HG02970 (cell line): ENCODE measurements at regions not wholly inside any gene's neighbourhood (a gene's known extent, or its start where the extent isn't known, plus 50 kb on each side); places are given as distances from the start of the nearest gene placed in this dataset.
"Not testable (repeated sequence)": the region's sequence is repeated elsewhere in the genome, so short reads cannot be mapped to it uniquely, and the experiment has no call there.

ENCODE experiments used
- ATAC-seq: cut with Tn5 transposase; IDR thresholded peaks from one replicate; pipeline ENCODE4 v1.9.1; 2021; ENCODE audit warnings: mild to moderate bottlenecking, moderate library complexity, moderate number of reproducible peaks; ENCODE audit not compliant: unreplicated experiment, low FRiP score

GRCh38 chr2:8589721-8590120 lies 92.1 kb upstream of the ID2 start:
- no peak for ATAC-seq

GRCh38 chr2:8590938-8591337 lies 90.9 kb upstream of the ID2 start:
- no peak for ATAC-seq

GRCh38 chr2:8592736-8593135 lies 89.1 kb upstream of the ID2 start:
- ATAC-seq = no peak

DNA sequence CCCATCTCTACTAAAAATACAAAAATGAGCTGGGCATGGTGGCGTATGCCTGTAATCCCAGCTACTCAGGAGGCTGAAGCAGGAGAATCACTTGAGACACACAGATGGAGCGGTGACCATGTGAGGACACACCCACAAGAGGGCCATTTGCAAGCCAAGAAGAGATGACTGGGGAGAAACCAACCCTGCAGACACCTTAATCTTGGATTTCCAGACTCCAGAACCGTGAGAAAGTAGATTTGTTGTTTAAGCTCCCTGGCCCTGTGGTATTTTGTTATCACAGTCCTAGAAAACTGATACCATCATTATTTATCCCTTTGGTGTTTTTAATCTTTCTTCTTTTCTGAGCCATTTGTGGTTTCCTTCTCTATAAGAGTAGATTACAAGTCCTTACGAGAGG lies 88.6 kb upstream of the ID2 start:
- no peak for ATAC-seq

- no peak for ATAC-seq
These were observed 87.0 kb upstream of the ID2 start for GRCh38 chr2:8594731-8595427.

GRCh38 chr2:8595428-8595805 lies 86.4 kb upstream of the ID2 start:
- no peak for ATAC-seq

DNA sequence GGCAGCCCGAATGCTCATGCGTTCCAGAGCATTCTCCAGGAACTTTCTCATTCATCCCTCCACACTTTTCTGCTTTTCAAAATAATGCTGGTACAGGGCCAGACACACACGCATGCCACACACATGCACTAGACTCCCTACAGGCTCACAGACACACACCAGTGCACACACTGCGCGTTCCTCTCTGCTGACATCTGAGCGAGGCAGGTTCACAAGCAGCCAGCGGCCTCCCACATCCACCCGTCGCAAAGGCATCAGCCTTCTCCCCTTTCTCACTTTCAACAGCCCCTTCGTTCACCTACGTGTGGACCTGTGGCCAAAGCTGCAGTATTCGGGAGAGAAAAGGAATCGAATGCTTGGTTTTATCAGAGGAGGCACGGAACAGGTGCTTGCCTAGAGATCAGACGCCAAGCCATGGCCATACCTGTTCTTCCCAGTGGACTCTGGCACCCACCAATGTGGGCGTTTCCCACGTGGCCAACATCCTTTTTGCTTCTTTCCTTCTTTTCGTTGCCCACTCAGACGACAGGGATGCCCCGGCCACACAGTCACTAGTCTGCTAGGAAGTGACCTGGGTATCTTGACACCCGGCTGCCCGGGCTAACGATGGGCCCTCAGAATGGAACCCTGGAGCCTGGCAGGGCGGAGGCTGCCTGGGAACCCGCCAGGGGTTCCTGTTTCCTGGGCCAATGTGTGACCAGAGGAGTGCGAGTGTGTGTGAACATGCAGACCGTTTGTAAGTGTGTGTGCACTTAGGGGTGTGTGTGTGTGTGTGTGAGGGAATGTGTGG lies 85.8 kb upstream of the ID2 start:
- no peak for ATAC-seq

- no peak for ATAC-seq
These were observed 84.8 kb upstream of the ID2 start for GRCh38 chr2:8597094-8597493.

GRCh38 chr2:8597559-8598225 lies 84.2 kb upstream of the ID2 start:
- no peak for ATAC-seq

- ATAC-seq = no peak
These were observed 83.3 kb upstream of the ID2 start for GRCh38 chr2:8598295-8599165.

DNA sequence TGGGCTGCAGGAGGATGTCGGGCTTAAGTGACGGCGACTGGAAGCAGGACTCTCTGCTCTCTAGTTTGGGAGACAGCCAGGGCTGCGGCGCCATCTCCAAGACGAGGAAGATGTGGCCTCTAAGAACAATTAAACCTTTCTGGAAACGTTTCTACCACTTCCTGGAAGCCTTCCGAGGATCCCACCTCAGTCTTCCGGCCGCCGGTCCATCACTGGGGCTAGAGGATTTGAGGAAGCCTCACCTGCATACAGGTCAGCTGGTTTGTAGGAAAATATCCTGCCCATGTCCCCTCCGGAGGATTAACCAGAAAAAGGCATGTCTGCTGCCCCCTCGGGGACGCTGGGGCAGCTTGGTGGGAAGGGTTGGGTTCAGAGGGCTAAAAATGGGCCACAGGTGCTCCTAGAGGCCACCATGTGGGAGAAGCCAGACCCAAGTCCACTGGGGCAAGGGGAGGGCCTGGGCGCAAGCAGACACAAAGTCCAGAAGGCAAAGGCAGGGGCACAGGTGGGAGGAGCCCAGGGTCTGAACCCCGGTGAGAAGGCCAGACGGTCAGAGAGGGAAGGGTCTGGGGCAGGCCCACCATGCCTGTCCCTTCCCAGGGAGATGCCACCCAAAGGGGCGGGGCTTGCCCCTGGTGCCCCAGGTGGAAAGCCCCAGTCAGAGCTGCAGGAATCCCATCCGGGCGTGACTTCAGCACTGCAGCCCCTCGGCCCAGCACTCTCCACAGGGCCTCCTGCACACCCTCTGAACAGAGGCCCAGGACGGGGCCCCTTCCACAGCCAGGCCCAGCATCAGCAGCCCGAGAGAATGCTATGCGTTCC lies 82.2 kb upstream of the ID2 start:
- ATAC-seq = no peak

GRCh38 chr2:8600456-8600855 lies 81.4 kb upstream of the ID2 start:
- ATAC-seq = no peak

- no peak for ATAC-seq
These were observed 79.0 kb upstream of the ID2 start for GRCh38 chr2:8602809-8603208.

GRCh38 chr2:8603356-8603755 lies 78.5 kb upstream of the ID2 start:
- not testable (repeated sequence) for ATAC-seq

DNA sequence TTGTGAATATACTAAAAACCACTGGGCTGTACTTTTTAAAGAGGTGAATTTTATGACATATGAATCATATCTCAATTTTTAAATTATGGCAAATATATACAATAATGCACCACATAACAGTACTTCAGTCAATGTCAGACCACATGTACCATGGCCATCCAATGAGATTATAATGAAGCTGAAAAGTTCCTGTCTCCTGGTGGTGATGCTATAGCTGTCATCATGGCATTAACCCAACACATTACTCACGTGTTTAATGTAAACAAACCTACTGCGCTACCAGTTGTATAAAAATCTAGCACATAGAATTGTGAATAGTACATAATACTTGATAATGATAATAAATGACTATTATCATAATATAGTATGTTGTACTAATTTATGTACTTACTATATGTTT lies 77.6 kb upstream of the ID2 start:
- no peak for ATAC-seq

- no peak for ATAC-seq
These were observed 76.3 kb upstream of the ID2 start for GRCh38 chr2:8605351-8606065.

GRCh38 chr2:8606226-8606625 lies 75.6 kb upstream of the ID2 start:
- peak; percentile 73 for ATAC-seq

- ATAC-seq = peak; percentile 9
These were observed 75.0 kb upstream of the ID2 start for GRCh38 chr2:8606649-8607550.
